Neural progenitor cell (in vitro differentiated cells): ENCODE measurements at regions not wholly inside any gene's neighbourhood (a gene's known extent, or its start where the extent isn't known, plus 50 kb on each side); places are given as distances from the start of the nearest gene placed in this dataset.

Experiments used
- EZH2phosphoT487 ChIP-seq: fragments of 200-600 bp; sonication (generic); IDR thresholded peaks from 2 replicates; pipeline ENCODE4 v1.6.1; 2017; ENCODE audit warnings: antibody characterized with exemption
- TF ChIP-seq, protein P1 (sequence below): fragments of 200-600 bp; sonication (generic); IDR thresholded peaks from 2 replicates; pipeline ENCODE4 v1.5.1; 2017; ENCODE audit warnings: antibody characterized with exemption, mild to moderate bottlenecking

DNA sequence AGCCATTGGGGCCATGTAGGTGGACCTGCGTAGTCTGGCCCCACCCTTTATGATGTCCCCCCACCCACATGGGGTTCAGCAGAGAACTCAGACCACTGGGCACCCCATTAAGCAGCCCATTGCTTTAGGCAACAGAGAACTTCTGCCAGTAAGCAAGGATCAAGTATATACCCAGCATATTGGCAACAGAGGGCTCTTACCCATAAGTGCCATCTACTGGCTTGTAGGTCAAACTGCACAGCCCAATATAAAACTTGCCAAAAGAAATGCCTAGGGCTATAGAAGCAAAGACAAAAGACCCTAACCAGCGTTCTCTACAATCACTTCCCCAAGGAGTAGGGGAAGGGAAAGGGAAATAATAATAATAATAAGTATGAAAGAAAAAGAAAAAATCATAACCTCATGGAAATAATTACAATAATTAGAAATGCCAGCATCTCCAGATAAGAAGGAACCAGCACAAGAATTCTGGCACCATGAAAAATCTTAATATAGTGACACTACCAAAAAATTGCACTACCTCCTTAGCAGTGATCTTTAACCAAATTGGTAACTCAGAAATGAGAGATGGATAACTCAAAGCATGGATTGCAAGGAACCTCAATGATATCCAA lies 1090.7 kb downstream of the FAT4 start:
- TF ChIP-seq EZH2phosphoT487: no peak
- TF ChIP-seq, protein P1, sequence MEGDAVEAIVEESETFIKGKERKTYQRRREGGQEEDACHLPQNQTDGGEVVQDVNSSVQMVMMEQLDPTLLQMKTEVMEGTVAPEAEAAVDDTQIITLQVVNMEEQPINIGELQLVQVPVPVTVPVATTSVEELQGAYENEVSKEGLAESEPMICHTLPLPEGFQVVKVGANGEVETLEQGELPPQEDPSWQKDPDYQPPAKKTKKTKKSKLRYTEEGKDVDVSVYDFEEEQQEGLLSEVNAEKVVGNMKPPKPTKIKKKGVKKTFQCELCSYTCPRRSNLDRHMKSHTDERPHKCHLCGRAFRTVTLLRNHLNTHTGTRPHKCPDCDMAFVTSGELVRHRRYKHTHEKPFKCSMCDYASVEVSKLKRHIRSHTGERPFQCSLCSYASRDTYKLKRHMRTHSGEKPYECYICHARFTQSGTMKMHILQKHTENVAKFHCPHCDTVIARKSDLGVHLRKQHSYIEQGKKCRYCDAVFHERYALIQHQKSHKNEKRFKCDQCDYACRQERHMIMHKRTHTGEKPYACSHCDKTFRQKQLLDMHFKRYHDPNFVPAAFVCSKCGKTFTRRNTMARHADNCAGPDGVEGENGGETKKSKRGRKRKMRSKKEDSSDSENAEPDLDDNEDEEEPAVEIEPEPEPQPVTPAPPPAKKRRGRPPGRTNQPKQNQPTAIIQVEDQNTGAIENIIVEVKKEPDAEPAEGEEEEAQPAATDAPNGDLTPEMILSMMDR: peak; percentile 61
